ENCODE measurements at regions not wholly inside any gene's neighbourhood (a gene's known extent, or its start where the extent isn't known, plus 50 kb on each side); places are given as distances from the start of the nearest gene placed in this dataset.

DNA sequence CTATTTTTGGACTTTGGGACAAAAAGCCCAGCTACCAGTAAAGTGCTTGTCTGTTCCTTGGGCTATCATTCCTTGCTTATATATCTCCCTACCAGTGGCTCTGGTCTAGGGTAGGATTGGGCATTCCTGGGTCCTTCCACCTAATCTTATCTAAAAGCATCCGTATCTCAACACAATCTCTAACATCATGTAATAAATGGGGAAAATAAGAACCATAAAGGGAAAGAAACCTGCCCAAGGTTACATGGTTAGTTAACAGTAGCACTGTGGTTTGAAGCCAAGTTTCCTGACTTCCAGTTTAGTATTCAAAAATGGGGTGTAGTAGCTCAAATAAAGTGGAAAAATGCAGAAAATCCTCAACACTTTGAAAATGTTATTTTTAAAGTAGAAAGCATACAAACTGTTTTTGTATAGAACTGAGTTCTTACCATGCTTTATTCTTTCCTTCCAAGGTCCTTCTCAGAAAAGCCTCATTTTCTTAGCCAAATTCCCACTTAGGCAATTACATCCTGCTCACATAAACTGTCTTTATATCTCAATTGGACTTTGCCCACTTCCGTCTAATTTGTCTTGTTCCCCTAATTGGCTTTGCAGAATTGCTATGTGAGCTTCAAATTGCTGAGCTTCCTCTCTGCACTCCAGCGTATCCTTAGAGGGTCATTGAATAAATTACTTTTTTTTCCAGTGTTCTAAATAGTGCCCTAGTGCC is 273.1 kb upstream of the UBE2E3 start:
- dilution Hi-C loops (cut with HindIII; ENCODE audit: low sequenced_read_pairs, unreplicated experiment) (no loop called here), intact Hi-C loops (cut with micrococcal nuclease) (no loop called here), in situ Hi-C loops (cut with MboI; ENCODE audit: low sequenced_read_pairs) (no loop called here)
- Histone ChIP-seq H2BK5ac (ENCODE audit: low read depth, low read length, poor library complexity, severe bottlenecking) (no peak overlapping the region), H4K5ac (ENCODE audit: low read depth, low read length) (no peak overlapping the region), H2AK5ac (ENCODE audit: low read depth, low read length) (no peak overlapping the region), H2BK20ac (ENCODE audit: low read depth, low read length) (no peak overlapping the region), H3K79me1 (ENCODE audit: low read depth in 1 of 2, low read length in 2 of 2) (no peaks in the 10 kb centered on the region), H2BK15ac (ENCODE audit: low read depth, low read length) (no peak overlapping the region), H3K4me1 (ENCODE audit: control insufficient read depth, insufficient read depth, low read length) (peaks cover 8% of the 10 kb centered on the region), H3K4me3 (ENCODE audit: insufficient read depth, low read depth, low read length) (no peak overlapping the region), H3K18ac (ENCODE audit: low read depth, low read length) (peak overlapping the region; percentile 53; the same call in 1 of the 2 replicates), H3K4ac (ENCODE audit: low read depth, low read length) (no peak overlapping the region), H2BK120ac (ENCODE audit: low read depth, low read length) (no peak overlapping the region), H2AFZ (replicated peaks; ENCODE audit: low read length, poor library complexity) (no peak overlapping the region), H3K56ac (ENCODE audit: extremely low read depth, insufficient read depth, low read length) (no peak overlapping the region), H3K9me1 (ENCODE audit: insufficient read depth, low read length) (no peaks in the 10 kb centered on the region), H3K9me3 (ENCODE audit: control insufficient read depth, insufficient read depth, low read length) (no peaks in the 10 kb centered on the region), H3K27me3 (ENCODE audit: control insufficient read depth, insufficient read depth, low read length) (no peaks in the 10 kb centered on the region), H3K9ac (ENCODE audit: low read depth, low read length) (no peak overlapping the region), H4K91ac (ENCODE audit: insufficient read depth, low read depth, low read length) (no peak overlapping the region), H4K8ac (ENCODE audit: low read depth in 2 of 2, low read length in 2 of 2) (no peak overlapping the region), H3K36me3 (ENCODE audit: control insufficient read depth, insufficient read depth, low read length) (no peaks in the 10 kb centered on the region), H4K20me1 (ENCODE audit: insufficient read depth, low read length) (no peaks in the 10 kb centered on the region), H3K4me2 (ENCODE audit: low read depth, low read length) (no peak overlapping the region), H3K23ac (ENCODE audit: low read depth, low read length) (no peak overlapping the region), H3K14ac (replicated peaks; ENCODE audit: low read depth, low read length) (no peak overlapping the region), H2AK9ac (replicated peaks; ENCODE audit: low read depth, low read length, poor library complexity) (no peak overlapping the region), H3K27ac (ENCODE audit: insufficient read depth, low read length) (no peak overlapping the region)
- ChIA-PET POLR2A (ENCODE audit: unreplicated experiment) (no interaction called here), CTCF (no interaction called here)
- no TSS peak for BruUV-seq (replicated peaks)
- no peak for DNase-seq
- TF ChIP-seq CEBPB (IDR thresholded peaks at IDR 0.05; ENCODE audit: low read depth, low read length) = no peak
- TF ChIP-seq, protein P1, sequence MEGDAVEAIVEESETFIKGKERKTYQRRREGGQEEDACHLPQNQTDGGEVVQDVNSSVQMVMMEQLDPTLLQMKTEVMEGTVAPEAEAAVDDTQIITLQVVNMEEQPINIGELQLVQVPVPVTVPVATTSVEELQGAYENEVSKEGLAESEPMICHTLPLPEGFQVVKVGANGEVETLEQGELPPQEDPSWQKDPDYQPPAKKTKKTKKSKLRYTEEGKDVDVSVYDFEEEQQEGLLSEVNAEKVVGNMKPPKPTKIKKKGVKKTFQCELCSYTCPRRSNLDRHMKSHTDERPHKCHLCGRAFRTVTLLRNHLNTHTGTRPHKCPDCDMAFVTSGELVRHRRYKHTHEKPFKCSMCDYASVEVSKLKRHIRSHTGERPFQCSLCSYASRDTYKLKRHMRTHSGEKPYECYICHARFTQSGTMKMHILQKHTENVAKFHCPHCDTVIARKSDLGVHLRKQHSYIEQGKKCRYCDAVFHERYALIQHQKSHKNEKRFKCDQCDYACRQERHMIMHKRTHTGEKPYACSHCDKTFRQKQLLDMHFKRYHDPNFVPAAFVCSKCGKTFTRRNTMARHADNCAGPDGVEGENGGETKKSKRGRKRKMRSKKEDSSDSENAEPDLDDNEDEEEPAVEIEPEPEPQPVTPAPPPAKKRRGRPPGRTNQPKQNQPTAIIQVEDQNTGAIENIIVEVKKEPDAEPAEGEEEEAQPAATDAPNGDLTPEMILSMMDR (conservative IDR thresholded peaks at IDR 0.05; ENCODE audit: low read depth, low read length) = no peak
- no peak for TF ChIP-seq RCOR1 (IDR thresholded peaks at IDR 0.05; ENCODE audit: insufficient replicate concordance, low read length)
- no peak for TF ChIP-seq CHD1 (IDR thresholded peaks at IDR 0.05; ENCODE audit: low read depth, low read length)
- no peak for TF ChIP-seq USF2 (IDR thresholded peaks at IDR 0.05; ENCODE audit: low read depth, low read length)
- TF ChIP-seq MXI1 (IDR thresholded peaks at IDR 0.05; ENCODE audit: borderline replicate concordance, low read depth, low read length) = no peak
- ATAC-seq (ENCODE audit: low read depth) = no peak
- WGBS, 2 experiments (ENCODE audit: extremely low coverage in 2 of 2, insufficient read length in 1 of 2) = no CpG with 5 or more reads among the region's 3 CpGs
